Stimulated activated naive CD8-positive, alpha-beta T cell treated with anti-CD3 and anti-CD28 coated beads, Interleukin-15, Interleukin-2, amounts not matched to agents 100 U/mL and 50 U/mL, for 24 hours (primary cell): ENCODE measurements at regions not wholly inside any gene's neighbourhood (a gene's known extent, or its start where the extent isn't known, plus 50 kb on each side); places are given as distances from the start of the nearest gene placed in this dataset.

ENCODE experiments used
- ATAC-seq: fragments of 150-1000 bp; cut with Tn5 transposase; one replicate; pipeline ENCODE4 v1.10.0; 2021
- DNase-seq: peaks from one replicate; pipeline ENCODE4 v3.0.0; 2021

- no peak for ATAC-seq
- DNase-seq: no peak
Observed at GRCh38 chr18:26794230-26795101, 71.0 kb downstream of the AQP4 start.

DNA sequence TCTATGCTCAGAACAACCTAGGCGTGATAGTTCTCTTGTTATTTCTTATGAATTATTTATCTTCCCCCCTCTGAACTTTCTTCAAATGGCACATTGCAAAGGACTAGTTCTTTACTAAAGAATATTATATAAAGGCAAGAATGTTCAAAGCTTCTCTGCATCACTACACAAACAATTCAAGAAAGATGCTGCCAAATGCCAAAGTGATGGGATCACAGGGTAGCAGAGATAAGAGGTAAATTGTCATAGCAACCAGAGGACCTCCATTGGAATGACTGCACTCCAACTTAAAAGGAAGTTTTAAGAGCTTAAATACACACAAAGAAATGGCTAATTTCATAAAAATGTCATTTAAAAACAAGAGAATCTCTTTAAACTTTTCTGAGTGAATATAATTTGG, 72.8 kb downstream of the AQP4 start:
- ATAC-seq: no peak
- DNase-seq: no peak

DNA sequence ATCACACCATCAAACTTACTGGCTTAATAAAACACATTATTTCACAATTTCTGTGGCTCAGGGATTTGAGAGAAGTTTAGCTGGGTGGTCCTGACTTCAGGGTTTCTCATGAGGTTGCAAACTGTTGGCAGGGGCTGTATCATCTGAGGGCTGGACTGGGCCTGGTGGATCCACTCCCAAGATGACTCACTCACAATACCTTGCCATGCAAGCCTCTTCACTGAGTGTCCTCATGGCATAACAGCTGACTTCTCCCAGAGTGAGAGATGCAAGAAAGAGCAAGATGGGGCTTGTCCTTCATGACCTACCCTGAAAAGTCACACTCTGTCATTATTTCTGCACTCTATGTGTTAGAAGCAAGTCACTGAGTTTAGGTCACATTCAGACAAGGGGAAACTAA, 73.8 kb downstream of the AQP4 start:
- ATAC-seq (no peak), DNase-seq (no peak)

- no peak for DNase-seq
- ATAC-seq: no peak
Observed at GRCh38 chr18:26784599-26784998, 80.9 kb downstream of the AQP4 start.

DNA sequence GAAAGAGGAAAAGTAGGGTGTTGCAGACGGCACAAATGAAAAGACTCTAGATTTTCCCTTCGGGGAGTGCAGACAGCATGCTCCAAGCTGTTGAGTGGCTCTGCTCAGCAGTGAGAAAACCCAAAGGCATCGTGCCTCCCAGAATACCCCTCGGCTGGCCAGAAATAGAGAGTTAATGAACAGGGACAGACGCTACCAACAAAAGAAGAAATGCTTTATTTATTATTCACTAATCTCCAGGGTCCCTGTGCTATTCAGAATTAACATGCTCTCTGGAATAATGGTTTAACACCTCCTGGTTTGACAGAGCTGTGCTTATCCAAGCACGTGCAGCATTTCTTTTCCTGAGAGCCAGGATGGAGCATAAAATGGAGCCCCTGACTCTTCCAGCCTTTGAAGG, 82.3 kb downstream of the AQP4 start:
- DNase-seq (no peak), ATAC-seq (no peak)

GRCh38 chr18:26780520-26781325, 84.8 kb downstream of the AQP4 start:
- DNase-seq (no peak), ATAC-seq (no peak)

- DNase-seq (no peak), ATAC-seq (no peak)
Observed at GRCh38 chr18:26778054-26778393, 87.5 kb downstream of the AQP4 start.

DNA sequence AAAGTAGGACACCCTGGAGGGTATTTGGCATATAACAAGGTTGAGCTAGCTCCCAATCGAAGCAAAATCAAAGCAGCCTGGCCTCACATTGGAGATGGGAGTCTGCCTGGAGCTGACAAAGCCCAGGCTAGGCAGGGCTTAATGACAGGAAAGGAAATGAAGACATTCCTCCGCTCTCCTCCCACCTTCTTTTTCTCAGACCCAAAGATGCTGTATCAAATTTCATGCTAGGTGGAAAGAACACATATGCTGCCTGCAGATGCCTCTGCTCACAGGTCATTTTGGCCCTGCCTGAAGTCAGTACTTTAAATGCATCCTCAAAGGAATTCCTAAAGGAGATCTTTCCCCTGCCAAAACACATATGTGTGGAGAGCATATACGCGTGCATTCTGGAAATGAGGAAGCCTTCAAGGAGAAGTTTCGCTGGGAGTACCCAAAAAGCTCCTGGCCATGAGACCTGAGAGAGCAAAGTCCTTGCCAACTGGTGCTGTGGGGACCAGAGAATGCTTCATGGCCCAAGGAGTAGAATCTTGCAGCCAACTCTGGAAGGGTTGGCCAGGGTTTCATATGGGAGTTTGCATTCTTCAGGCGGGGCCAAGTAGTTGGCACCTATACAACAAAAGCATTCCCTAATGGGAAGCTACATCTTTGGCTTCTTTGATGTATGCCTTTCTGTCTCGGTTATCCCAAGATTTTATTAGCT, 88.0 kb downstream of the AQP4 start:
- DNase-seq (no peak), ATAC-seq (no peak)

DNA sequence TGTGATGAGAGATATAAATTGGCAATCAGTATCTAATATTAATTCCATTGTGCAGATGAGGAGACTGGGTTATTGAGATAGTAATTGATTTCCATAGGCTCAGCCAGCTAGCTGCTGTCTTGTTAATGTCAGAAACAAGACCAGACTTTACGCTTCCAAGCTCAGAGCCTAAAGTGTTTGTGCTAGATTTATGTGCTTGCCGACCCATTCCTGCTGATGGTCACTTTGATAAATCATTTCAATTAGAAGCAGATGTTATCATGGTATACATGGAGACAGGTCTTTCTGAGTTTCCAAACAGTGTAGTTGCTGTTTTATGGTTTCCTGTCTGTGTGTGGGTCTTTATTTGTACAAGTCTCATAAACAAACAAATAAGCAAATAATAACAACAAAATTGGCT, 92.8 kb downstream of the AQP4 start:
- DNase-seq (no peak), ATAC-seq (no peak)

- ATAC-seq: no peak
- no peak for DNase-seq
Observed at GRCh38 chr18:26771524-26771923, 94.0 kb downstream of the AQP4 start.

DNA sequence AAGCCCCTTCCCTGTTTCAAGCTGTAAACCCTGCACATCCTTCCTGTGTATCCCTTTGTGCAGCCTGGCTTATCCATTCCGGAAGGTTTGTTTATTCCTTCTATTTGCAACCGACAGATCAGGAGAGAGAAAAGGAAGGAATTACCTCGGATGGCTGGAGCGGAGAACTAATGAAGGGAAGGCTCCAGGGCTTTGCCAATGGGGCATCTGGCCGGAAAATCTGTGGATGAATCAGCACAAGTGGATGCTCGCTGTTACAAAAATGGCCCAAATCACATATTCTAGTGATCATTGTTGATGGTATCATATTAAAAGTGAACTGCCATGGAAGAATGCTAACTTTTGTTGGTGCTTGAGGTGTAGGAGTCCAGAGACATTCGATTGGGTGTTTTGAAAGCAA, 97.1 kb downstream of the AQP4 start:
- DNase-seq: no peak
- ATAC-seq: no peak

DNA sequence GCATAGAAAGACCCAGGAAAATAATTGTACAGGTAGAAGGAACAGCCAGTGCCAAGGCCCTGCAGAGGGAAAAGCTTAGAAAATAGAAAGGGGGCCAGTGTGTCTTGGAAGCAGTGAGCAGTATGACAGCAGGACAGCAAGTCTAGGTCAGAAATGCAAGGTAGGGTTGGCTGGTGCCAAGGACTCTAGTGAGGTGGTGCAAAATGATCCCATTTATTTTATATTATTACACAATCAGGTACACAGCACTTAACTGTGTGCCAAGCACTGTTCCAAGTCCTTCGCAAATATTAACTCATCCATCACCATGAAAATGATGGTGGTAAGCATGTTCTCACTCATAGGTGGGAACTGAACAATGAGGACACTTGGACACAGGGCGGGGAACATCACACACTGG, 100.0 kb downstream of the AQP4 start:
- no peak for ATAC-seq

GRCh38 chr18:26764586-26764985, 100.9 kb downstream of the AQP4 start:
- no peak for ATAC-seq

More for the DNA sequence above, 100.0 kb downstream of the AQP4 start:
- DNase-seq: no peak

DNA sequence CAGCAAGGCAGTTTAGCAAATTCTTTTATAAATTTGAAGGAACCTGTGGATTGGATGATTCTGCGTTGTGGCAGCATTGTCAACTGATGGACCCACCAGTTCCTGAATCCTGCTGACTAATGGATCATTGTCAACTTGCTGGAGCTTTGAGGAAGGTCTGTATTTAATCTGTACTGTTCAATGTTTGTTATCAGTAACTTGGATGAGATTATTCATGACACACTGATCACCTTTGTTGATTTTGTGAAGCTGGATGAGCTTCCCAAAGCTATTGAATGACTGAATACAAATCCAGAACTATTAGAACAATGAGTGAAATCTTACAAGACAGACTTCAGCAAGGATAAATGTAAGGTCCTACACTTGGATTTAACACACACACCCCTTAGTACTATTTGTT, 101.3 kb downstream of the AQP4 start:
- DNase-seq: no peak
- ATAC-seq: no peak

More at GRCh38 chr18:26764586-26764985, 100.9 kb downstream of the AQP4 start:
- DNase-seq: no peak

- no peak for DNase-seq
- no peak for ATAC-seq
Observed at GRCh38 chr18:26763446-26764110, 101.9 kb downstream of the AQP4 start.

DNA sequence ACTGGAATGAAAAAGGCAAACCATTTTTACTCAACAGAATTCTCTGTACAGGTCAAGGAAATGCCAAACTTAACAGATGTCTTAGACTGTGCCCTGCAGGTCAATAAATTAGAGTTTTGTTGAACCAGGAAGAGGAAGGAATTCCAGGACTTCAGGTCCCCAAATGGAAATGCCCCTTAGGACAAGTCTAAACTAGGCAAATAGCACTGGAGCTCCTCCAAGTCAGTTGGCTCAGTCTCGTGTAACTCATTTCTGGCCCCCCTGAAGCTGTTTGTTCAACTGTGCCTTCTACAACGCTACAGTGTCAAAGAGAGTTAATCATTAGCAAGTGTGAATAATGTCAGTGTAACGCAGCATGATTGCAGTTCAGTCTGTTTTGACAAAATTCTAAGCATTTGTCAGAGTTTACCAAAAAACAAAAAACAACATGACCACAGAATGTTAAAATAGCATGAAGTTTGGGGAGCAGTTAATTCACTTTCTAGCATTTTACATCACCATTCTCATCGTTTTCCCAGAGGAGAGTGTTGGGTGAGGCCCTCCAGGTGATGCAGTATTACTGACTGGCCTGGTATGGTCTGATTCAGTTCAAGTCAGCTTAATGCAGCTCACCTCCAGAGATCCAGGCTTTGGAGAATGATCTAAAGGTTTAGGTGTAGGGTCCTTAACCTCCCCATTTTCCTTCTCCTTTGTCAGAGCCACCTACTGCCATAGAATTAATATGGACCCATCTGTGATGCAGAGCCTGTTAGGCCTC, 108.1 kb downstream of the AQP4 start:
- no peak for DNase-seq
- no peak for ATAC-seq

- ATAC-seq: no peak
- no peak for DNase-seq
Observed at GRCh38 chr18:26756556-26756955, 109.0 kb downstream of the AQP4 start.

DNA sequence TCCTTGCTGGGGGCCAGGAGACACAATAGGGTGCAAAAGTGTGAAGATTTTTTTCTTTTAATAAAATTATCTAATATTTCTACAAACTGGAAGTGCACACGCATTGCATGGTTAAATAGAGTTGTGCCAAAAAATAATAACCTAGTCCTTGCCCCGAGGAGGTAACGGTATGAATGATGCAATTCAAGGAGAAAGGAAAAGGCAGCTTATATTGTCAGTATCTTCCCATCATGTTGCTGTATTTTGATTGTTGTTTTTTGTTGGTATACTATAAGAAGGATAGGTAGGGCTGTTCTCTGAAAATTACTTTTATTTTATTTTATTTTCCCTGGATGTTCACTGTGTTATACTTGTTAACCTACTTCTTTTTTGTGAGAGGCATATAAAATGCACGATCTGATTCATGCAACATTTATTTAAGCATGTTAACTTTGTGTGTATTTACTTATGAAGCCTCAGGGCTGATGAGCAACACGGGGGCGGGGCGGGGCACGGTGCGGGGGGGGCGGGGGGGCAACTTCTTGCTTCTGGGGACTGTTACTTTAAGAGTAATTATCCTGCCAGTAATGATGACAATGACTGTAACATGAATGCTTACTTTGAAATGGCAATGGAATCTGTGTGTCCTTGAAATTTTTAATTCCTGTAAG, 118.6 kb downstream of the AQP4 start:
- DNase-seq: no peak
- no peak for ATAC-seq

DNA sequence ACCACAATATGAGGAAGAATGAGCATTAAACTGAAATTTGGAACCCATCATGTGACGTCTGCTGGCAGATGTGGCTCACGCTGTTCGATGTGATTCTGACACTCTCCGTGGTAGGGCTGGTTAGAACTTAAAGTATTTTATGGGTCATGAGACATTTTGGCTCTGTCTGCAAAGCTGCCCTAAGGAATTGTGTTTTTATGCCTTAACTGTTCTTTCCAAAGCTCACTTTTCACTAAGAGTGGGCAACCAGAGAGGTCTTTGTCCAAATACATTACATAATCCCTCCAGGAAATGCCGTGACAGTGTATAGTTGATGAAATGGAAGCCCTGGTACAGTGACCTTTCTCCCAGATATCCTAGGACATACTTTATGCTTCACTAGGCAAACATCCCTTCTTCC, 119.1 kb downstream of the AQP4 start:
- DNase-seq (no peak), ATAC-seq (no peak)

DNA sequence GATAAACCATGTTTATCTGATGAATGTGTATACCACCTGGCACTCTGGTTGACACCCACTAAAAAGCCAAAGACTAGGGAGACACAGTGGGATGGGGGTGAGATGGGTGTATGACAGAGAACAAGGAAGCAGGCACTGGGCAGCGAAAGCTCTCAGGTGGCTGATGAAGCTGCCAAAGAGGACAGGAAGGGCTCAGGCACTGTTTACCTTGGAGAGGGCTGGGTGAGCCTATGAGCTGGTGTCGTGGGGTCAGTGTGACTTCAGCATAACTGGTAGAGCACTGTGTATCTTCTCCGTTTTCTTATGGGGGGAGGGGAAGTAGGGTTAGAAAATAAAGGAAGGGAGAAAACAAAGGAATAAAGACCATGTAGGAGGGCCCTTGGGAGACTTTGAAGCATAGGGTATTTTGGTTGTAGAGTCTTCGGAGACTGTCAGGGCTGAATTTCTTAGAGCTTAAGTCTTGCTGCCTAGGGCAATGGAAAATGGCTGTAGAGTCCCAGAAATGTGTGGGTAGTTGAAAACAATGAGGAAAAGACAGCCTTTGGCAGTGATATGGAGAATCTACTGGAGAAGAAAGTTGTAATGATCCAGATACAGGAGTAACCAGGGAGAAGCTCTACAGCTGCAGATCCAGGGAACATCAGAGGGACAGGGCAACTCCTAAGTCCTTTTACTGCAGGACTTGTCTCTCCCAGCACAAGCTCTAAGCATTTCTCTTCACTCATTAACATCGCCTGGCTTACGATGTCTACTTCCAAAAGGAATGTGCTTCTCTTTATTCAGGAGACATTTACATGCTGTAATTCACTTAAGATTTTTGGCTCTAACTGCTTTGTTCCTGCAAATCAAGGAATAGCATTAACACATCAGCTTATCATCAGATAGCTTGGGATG, 120.0 kb downstream of the AQP4 start:
- ATAC-seq (no peak), DNase-seq (no peak)
